Bone marrow (tissue), 2 donors: ENCODE measurements at regions not wholly inside any gene's neighbourhood (a gene's known extent, or its start where the extent isn't known, plus 50 kb on each side); places are given as distances from the start of the nearest gene placed in this dataset.

Source experiments
- DNase-seq, 2 donors: peaks; one replicate each; lab custom pipeline; 2025; lab: John Stamatoyannopoulos, UW

- DNase-seq, result no peak
These were observed 139.5 kb downstream of the ERMARD start for GRCh38 chr6:169890901-169891300.

GRCh38 chr6:169890049-169890448 is 138.6 kb downstream of the ERMARD start:
- no peak for DNase-seq

GRCh38 chr6:169887529-169888140 is 136.2 kb downstream of the ERMARD start:
- DNase-seq, result no peak

- no peak for DNase-seq
These were observed 135.3 kb downstream of the ERMARD start for GRCh38 chr6:169886631-169887227.

GRCh38 chr6:169885831-169886230 is 134.4 kb downstream of the ERMARD start:
- no peak for DNase-seq

DNA sequence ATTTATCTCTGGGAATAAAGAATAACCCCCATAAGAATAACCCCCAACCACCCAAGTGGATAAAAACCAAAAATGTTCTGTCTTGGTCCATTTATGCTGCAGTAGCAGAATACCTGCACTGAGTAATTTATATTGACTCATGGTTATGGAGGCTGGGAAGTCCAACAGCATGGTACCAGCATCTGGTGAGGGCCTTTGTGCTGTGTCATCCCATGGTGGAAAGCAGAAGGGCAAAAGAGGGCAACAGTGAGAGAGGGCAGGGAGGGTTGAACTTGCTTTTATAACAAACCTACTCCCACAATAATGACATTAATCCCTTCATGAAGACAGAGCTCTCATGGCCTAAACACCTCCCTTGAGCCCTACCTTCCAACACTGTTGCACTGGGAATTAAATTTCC is 133.7 kb downstream of the ERMARD start:
- no peak for DNase-seq

GRCh38 chr6:169884158-169884557 is 132.7 kb downstream of the ERMARD start:
- no peak for DNase-seq

GRCh38 chr6:169883316-169883715 is 131.9 kb downstream of the ERMARD start:
- DNase-seq, result no peak

DNA sequence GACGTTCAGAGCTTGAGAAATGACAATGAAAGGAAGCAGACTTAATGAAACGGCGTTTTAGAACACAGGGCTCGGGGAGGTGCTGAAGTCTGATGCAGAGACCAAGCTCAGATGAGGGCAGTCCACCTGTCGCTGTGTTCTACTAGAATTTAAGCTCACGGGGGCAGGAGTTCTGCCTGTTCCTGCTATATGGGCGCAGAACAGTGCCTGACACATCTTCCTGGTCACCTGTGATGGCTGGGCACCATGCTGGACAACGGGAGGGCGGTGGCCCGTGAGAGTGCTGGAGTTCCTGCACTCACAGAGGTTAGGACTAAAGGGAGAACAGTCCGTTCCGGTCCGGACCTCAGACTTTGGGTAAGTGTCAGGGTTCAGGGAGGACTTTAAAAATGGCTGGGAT is 130.6 kb downstream of the ERMARD start:
- no peak for DNase-seq

DNA sequence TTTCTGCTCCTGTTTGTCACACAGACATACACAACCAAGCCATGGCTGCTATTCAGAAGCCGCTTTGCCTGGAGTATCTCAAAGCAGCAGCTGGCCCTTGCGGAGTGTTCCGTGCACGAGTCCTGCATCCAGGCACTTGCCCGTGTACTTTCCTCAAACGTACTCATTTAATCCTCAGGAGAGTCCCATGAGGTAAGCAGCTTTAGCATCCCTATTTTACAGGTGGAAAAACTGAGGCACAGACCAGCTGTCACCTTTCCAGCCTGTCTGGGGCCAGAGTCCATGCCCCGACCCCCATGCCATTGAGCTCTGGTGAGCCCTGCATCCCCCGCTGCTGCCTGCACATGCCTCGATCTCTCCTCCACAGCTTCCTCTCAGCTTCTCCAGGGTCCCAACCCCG is 130.0 kb downstream of the ERMARD start:
- DNase-seq, result no peak

DNA sequence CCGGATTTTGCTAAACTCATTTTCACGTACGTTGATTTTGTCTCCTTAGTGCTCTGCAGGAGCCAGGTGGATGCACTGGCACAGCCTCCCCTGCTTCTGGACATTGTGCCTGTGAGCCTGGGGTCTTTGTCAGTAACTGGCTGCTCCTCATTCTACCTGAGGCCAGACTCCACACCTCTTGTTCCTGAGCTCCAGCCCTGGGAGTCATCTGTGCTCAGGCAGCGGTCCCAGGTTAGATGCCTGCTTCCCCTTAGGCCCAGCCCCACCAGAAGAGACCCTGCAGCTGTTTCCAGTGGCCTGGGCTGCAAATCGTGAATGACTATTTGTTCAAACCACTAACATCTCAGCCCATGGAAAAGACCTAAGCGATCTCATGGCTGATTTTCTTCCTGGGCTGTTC is 129.1 kb downstream of the ERMARD start:
- no peak for DNase-seq

- DNase-seq, result no peak
These were observed 117.9 kb downstream of the ERMARD start for GRCh38 chr6:169869301-169869700.

DNA sequence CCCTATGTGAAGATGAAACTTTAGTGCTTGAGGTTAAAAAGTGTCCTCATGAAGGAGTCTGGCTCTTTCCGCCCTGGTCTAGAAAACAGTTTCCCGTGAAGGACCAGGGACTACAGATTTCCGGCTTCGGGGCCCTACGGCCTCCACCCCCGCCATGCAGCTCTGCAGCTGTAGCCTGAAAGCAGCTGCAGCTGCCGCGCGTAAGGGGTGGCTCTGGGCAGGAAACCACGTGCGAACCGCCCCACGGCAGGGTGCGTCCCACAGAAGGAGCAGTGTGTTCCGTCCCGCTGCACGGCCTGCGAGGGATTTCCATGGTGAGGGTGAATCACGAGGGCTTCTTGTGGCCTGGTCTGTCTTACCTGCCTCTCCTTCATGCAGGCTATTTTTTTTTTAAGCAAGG is 117.0 kb downstream of the ERMARD start:
- DNase-seq, result peak in 1 of 2 donors; percentile 62

DNA sequence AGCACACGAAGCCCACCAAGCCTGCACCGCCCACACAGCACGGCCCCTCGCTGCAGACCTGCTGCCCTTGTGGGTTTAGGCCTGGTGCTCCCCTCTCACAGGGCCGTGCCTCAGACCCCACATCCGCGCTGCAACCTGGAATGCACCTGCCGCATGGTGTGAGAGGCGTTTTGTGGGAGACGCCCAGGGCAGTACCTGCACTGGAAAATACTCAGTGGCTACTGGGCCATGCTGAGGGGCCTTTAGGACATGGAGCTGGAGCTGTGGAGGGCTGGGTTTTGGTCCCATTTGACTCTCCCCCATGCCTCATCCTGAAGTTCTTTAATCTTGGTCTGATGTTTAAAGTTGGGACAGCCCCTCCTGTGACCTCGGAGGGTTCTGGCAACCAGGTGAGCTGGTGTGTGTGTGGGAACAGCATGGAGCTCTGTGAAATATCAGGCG is 116.3 kb downstream of the ERMARD start:
- DNase-seq, result no peak

GRCh38 chr6:169866668-169867521 is 115.5 kb downstream of the ERMARD start:
- DNase-seq, result no peak

DNA sequence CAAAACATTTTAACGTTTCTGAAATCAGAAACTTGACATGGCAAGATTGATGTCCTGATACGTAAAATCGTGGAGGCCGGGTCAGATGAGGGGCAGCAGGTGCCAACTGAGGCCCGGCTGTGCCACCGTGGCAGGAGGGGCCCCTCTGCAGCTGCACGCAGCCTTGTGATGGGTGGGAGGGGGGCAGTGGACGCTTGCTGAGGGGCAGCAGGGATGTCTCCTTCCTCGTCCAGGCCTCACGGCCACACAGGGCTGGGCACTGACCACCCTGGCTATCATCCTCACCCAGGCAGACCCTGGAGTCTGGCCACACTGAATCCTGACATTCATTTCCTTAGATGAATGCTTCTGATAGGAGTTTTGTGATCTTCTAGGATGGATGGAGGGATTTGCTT is 114.7 kb downstream of the ERMARD start:
- DNase-seq, result no peak

GRCh38 chr6:169865346-169866139 is 114.1 kb downstream of the ERMARD start:
- no peak for DNase-seq

DNA sequence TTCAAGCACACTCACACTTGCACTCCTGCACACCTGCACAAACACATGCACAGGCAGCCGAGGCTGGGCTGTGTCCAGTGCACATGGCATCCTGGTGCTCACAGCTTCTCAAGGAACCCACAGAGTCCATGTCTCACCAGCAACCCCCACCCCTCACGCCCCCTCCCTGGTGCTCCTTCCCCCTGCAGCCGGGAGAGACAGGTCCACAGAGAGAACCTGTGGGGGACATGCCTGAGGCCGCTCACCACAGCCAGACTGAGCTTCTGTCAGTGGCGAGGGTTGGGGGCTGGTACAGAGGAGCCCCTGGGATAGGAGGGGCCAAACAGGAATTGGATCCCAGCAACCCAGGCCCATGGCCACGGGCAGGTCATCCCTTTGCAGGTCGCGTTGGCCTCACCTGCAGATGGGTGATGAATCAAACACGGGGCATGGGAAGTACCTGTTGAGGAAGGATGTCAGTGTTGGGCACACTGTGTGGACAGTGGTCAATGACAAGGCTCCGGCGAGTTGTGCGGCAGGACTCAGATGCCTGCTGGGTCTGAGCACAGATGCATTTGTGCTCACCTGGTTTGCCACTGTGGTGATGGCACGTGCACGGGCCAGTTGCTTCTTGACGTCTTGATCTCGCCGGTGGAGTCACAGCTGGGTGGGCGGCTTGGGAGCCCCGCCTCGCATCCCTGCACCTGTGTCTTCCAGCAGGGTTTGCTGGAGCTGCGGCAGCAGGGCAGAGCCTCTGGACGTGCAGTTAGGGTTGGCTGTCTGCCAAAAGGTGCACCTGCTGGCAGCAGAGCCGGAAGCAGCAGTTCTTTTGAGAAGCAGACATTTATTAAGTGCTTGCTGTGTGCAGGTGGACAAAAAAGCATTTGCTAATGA is 113.0 kb downstream of the ERMARD start:
- DNase-seq, result no peak

DNA sequence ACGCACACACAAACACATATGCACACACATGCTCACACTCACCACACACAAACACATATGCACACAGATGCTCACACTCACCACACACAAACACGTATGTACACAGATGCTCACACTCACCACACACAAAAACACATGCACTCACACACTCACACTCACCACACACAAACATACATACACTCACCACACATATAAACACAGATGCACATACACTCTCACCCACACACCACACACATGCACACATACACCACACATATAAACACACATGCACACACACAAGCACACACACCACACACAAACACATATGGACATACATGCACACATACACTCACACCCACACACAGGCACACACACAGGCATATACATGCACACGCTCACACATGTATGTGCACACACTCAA is 112.3 kb downstream of the ERMARD start:
- DNase-seq, result no peak

DNA sequence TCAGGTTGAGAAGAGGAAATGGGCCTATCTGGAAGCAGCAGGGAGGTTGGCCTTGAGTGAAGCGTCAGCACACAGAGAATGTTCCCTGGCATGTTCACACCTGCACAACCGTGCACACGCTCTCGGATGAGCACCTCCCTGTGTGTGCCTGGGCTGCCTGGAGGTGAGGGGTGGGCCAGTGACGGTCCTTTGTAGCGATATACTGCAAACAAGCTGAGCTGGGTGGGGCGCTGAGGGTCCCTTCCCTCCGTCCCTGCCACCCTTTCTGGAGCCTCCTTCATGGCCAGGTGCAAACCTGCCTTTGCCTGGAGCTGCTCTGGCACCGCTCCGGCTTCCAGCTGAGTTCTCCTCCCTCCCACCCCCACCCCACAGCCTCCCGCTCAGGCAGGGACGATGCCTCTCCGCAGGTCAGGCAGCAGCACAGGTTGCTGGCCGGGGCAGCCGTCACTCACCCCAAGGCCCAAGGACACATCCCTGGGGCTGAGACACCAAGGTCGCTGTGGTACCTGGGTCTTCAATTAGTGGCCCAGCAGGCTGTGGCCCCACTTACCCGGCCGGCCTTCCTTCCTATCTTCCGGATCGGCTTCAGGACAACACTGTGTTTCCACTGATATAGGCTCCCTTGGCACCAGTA is 111.6 kb downstream of the ERMARD start:
- DNase-seq, result no peak
